ENCODE measurements at regions not wholly inside any gene's neighbourhood (a gene's known extent, or its start where the extent isn't known, plus 50 kb on each side); places are given as distances from the start of the nearest gene placed in this dataset.

- no peak overlapping the region for H3K4ac ChIP-seq (ENCODE audit: low read length)
- H3K27me3 ChIP-seq (ENCODE audit: control insufficient read depth in 3 of 3, insufficient read depth in 3 of 3, low read depth in 1 of 3, low read length in 3 of 3): no peaks in the 10 kb centered on the region
- no peaks in the 10 kb centered on the region for H3K79me1 ChIP-seq (ENCODE audit: low read depth, low read length)
- H3K18ac ChIP-seq (ENCODE audit: low read length): no peak overlapping the region
- H2BK120ac ChIP-seq (ENCODE audit: low read depth, low read length): no peak overlapping the region
- H3K4me1 ChIP-seq (ENCODE audit: control insufficient read depth in 2 of 2, insufficient read depth in 1 of 2, low read depth in 1 of 2, low read length in 2 of 2): no peaks in the 10 kb centered on the region
- H3K27ac ChIP-seq (replicated peaks; ENCODE audit: low read length): no peak overlapping the region
- WGBS, 2 donors (ENCODE audit: extremely low coverage in 2 of 2, insufficient read length in 2 of 2, insufficient replicate concordance in 1 of 2): no CpG with 5 or more reads among the region's 5 CpGs
- no peak overlapping the region for H2AFZ ChIP-seq (ENCODE audit: low read length)
- H3K14ac ChIP-seq (ENCODE audit: low read length): no peak overlapping the region
- no peak overlapping the region for H3K23ac ChIP-seq (ENCODE audit: low read depth, low read length, poor library complexity)
- H3K4me2 ChIP-seq (ENCODE audit: insufficient read depth, low read length, poor library complexity, severe bottlenecking): no peak overlapping the region
- H3K9ac ChIP-seq (ENCODE audit: low read depth, low read length, poor library complexity): no peak overlapping the region
- no peak overlapping the region for H4K91ac ChIP-seq (ENCODE audit: low read depth, low read length, poor library complexity)
- no peak overlapping the region for H2BK15ac ChIP-seq (ENCODE audit: low read length)
- H2BK5ac ChIP-seq (ENCODE audit: low read length): no peak overlapping the region
- H3K9me3 ChIP-seq (replicated peaks in 1 of 2; ENCODE audit: control insufficient read depth in 2 of 2, insufficient read depth in 1 of 2, low read depth in 1 of 2, low read length in 2 of 2): no peaks in the 10 kb centered on the region
- H2AK5ac ChIP-seq (ENCODE audit: low read depth, low read length): no peak overlapping the region
- no peak for DNase-seq (ENCODE audit: low spot score)
- no peak overlapping the region for H4K8ac ChIP-seq (ENCODE audit: low read depth, low read length)
- no peak overlapping the region for H2BK12ac ChIP-seq (ENCODE audit: low read length)
- H3K36me3 ChIP-seq (replicated peaks in 1 of 2; ENCODE audit: control insufficient read depth in 2 of 2, insufficient read depth in 2 of 2, low read length in 2 of 2): no peaks in the 10 kb centered on the region
- no peak overlapping the region for H3K4me3 ChIP-seq (ENCODE audit: low read length in 2 of 2)
Measured at GRCh38 chr18:51345848-51346391, 148.4 kb upstream of the MEX3C start.

GRCh38 chr18:51346404-51346803 lies 148.9 kb upstream of the MEX3C start:
- H2BK120ac ChIP-seq (ENCODE audit: low read depth, low read length): no peak overlapping the region
- no peak overlapping the region for H2BK12ac ChIP-seq (ENCODE audit: low read length)
- H3K27me3 ChIP-seq (ENCODE audit: control insufficient read depth in 3 of 3, insufficient read depth in 3 of 3, low read depth in 1 of 3, low read length in 3 of 3): no peaks in the 10 kb centered on the region
- DNase-seq (ENCODE audit: low spot score): no peak
- no peak overlapping the region for H4K91ac ChIP-seq (ENCODE audit: low read depth, low read length, poor library complexity)
- H3K4me1 ChIP-seq (ENCODE audit: control insufficient read depth in 2 of 2, insufficient read depth in 1 of 2, low read depth in 1 of 2, low read length in 2 of 2): no peaks in the 10 kb centered on the region
- no peak overlapping the region for H3K27ac ChIP-seq (replicated peaks; ENCODE audit: low read length)
- no peak overlapping the region for H3K18ac ChIP-seq (ENCODE audit: low read length)
- no peak overlapping the region for H2AK5ac ChIP-seq (ENCODE audit: low read depth, low read length)
- H3K23ac ChIP-seq (ENCODE audit: low read depth, low read length, poor library complexity): no peak overlapping the region
- no peak overlapping the region for H4K8ac ChIP-seq (ENCODE audit: low read depth, low read length)
- H3K9ac ChIP-seq (ENCODE audit: low read depth, low read length, poor library complexity): no peak overlapping the region
- H2BK5ac ChIP-seq (ENCODE audit: low read length): no peak overlapping the region
- no peaks in the 10 kb centered on the region for H3K79me1 ChIP-seq (ENCODE audit: low read depth, low read length)
- no peak overlapping the region for H3K4me2 ChIP-seq (ENCODE audit: insufficient read depth, low read length, poor library complexity, severe bottlenecking)
- no peaks in the 10 kb centered on the region for H3K36me3 ChIP-seq (replicated peaks in 1 of 2; ENCODE audit: control insufficient read depth in 2 of 2, insufficient read depth in 2 of 2, low read length in 2 of 2)
- H2BK15ac ChIP-seq (ENCODE audit: low read length): no peak overlapping the region
- no peak overlapping the region for H3K4ac ChIP-seq (ENCODE audit: low read length)
- WGBS, 2 donors (ENCODE audit: extremely low coverage in 2 of 2, insufficient read length in 2 of 2, insufficient replicate concordance in 1 of 2): no CpG with 5 or more reads among the region's 4 CpGs
- no peak overlapping the region for H3K4me3 ChIP-seq (ENCODE audit: low read length in 2 of 2)
- H3K14ac ChIP-seq (ENCODE audit: low read length): no peak overlapping the region
- no peak overlapping the region for H2AFZ ChIP-seq (ENCODE audit: low read length)
- no peaks in the 10 kb centered on the region for H3K9me3 ChIP-seq (replicated peaks in 1 of 2; ENCODE audit: control insufficient read depth in 2 of 2, insufficient read depth in 1 of 2, low read depth in 1 of 2, low read length in 2 of 2)

GRCh38 chr18:51350081-51350480 lies 152.6 kb upstream of the MEX3C start:
- no peak overlapping the region for H3K4me3 ChIP-seq (ENCODE audit: low read length in 2 of 2)
- no peak for DNase-seq (ENCODE audit: low spot score)
- no peak overlapping the region for H3K14ac ChIP-seq (ENCODE audit: low read length)
- WGBS, 2 donors (ENCODE audit: extremely low coverage in 2 of 2, insufficient read length in 2 of 2, insufficient replicate concordance in 1 of 2): no CpG with 5 or more reads among the region's 2 CpGs
- H3K36me3 ChIP-seq (replicated peaks in 1 of 2; ENCODE audit: control insufficient read depth in 2 of 2, insufficient read depth in 2 of 2, low read length in 2 of 2): no peaks in the 10 kb centered on the region
- H3K23ac ChIP-seq (ENCODE audit: low read depth, low read length, poor library complexity): no peak overlapping the region
- no peak overlapping the region for H2AFZ ChIP-seq (ENCODE audit: low read length)
- H3K9me3 ChIP-seq (replicated peaks in 1 of 2; ENCODE audit: control insufficient read depth in 2 of 2, insufficient read depth in 1 of 2, low read depth in 1 of 2, low read length in 2 of 2): no peaks in the 10 kb centered on the region
- no peak overlapping the region for H2BK5ac ChIP-seq (ENCODE audit: low read length)
- no peak overlapping the region for H2AK5ac ChIP-seq (ENCODE audit: low read depth, low read length)
- no peak overlapping the region for H3K4ac ChIP-seq (ENCODE audit: low read length)
- H3K4me2 ChIP-seq (ENCODE audit: insufficient read depth, low read length, poor library complexity, severe bottlenecking): no peak overlapping the region
- no peaks in the 10 kb centered on the region for H3K27me3 ChIP-seq (ENCODE audit: control insufficient read depth in 3 of 3, insufficient read depth in 3 of 3, low read depth in 1 of 3, low read length in 3 of 3)
- no peak overlapping the region for H3K27ac ChIP-seq (replicated peaks; ENCODE audit: low read length)
- H2BK120ac ChIP-seq (ENCODE audit: low read depth, low read length): no peak overlapping the region
- H2BK12ac ChIP-seq (ENCODE audit: low read length): no peak overlapping the region
- no peak overlapping the region for H4K91ac ChIP-seq (ENCODE audit: low read depth, low read length, poor library complexity)
- H3K4me1 ChIP-seq (ENCODE audit: control insufficient read depth in 2 of 2, insufficient read depth in 1 of 2, low read depth in 1 of 2, low read length in 2 of 2): no peaks in the 10 kb centered on the region
- no peak overlapping the region for H4K8ac ChIP-seq (ENCODE audit: low read depth, low read length)
- H2BK15ac ChIP-seq (ENCODE audit: low read length): no peak overlapping the region
- no peaks in the 10 kb centered on the region for H3K79me1 ChIP-seq (ENCODE audit: low read depth, low read length)
- H3K18ac ChIP-seq (ENCODE audit: low read length): no peak overlapping the region
- H3K9ac ChIP-seq (ENCODE audit: low read depth, low read length, poor library complexity): no peak overlapping the region

GRCh38 chr18:51355841-51356240 lies 158.4 kb upstream of the MEX3C start:
- H3K4me1 ChIP-seq (ENCODE audit: control insufficient read depth in 2 of 2, insufficient read depth in 1 of 2, low read depth in 1 of 2, low read length in 2 of 2): no peaks in the 10 kb centered on the region
- no peak overlapping the region for H2AFZ ChIP-seq (ENCODE audit: low read length)
- H4K91ac ChIP-seq (ENCODE audit: low read depth, low read length, poor library complexity): no peak overlapping the region
- H3K36me3 ChIP-seq (replicated peaks in 1 of 2; ENCODE audit: control insufficient read depth in 2 of 2, insufficient read depth in 2 of 2, low read length in 2 of 2): no peaks in the 10 kb centered on the region
- no peak overlapping the region for H2BK5ac ChIP-seq (ENCODE audit: low read length)
- no peak overlapping the region for H3K4me2 ChIP-seq (ENCODE audit: insufficient read depth, low read length, poor library complexity, severe bottlenecking)
- no CpG with 5 or more reads among the region's 2 CpGs for WGBS, 2 donors (ENCODE audit: extremely low coverage in 2 of 2, insufficient read length in 2 of 2, insufficient replicate concordance in 1 of 2)
- no peak overlapping the region for H3K9ac ChIP-seq (ENCODE audit: low read depth, low read length, poor library complexity)
- no peak overlapping the region for H2BK12ac ChIP-seq (ENCODE audit: low read length)
- H3K14ac ChIP-seq (ENCODE audit: low read length): no peak overlapping the region
- no peak overlapping the region for H3K18ac ChIP-seq (ENCODE audit: low read length)
- H3K4me3 ChIP-seq (ENCODE audit: low read length in 2 of 2): no peak overlapping the region
- H3K27me3 ChIP-seq (ENCODE audit: control insufficient read depth in 3 of 3, insufficient read depth in 3 of 3, low read depth in 1 of 3, low read length in 3 of 3): no peaks in the 10 kb centered on the region
- no peak overlapping the region for H3K4ac ChIP-seq (ENCODE audit: low read length)
- H2AK5ac ChIP-seq (ENCODE audit: low read depth, low read length): no peak overlapping the region
- H2BK120ac ChIP-seq (ENCODE audit: low read depth, low read length): no peak overlapping the region
- H4K8ac ChIP-seq (ENCODE audit: low read depth, low read length): no peak overlapping the region
- H3K9me3 ChIP-seq (replicated peaks in 1 of 2; ENCODE audit: control insufficient read depth in 2 of 2, insufficient read depth in 1 of 2, low read depth in 1 of 2, low read length in 2 of 2): no peaks in the 10 kb centered on the region
- H2BK15ac ChIP-seq (ENCODE audit: low read length): no peak overlapping the region
- H3K79me1 ChIP-seq (ENCODE audit: low read depth, low read length): no peaks in the 10 kb centered on the region
- DNase-seq (ENCODE audit: low spot score): no peak
- no peak overlapping the region for H3K27ac ChIP-seq (replicated peaks; ENCODE audit: low read length)
- H3K23ac ChIP-seq (ENCODE audit: low read depth, low read length, poor library complexity): no peak overlapping the region
